GM21447 (cell line): ENCODE measurements at regions not wholly inside any gene's neighbourhood (a gene's known extent, or its start where the extent isn't known, plus 50 kb on each side); places are given as distances from the start of the nearest gene placed in this dataset.

Source experiments
- ATAC-seq: cut with Tn5 transposase; IDR thresholded peaks from one replicate; pipeline ENCODE4 v1.9.1; 2021; ENCODE audit not compliant: unreplicated experiment

GRCh38 chr12:59250766-59251165, 330.5 kb upstream of the LRIG3 start:
- no peak for ATAC-seq

GRCh38 chr12:59240048-59240447, 319.7 kb upstream of the LRIG3 start:
- no peak for ATAC-seq

GRCh38 chr12:59234391-59234790, 314.1 kb upstream of the LRIG3 start:
- no peak for ATAC-seq

- no peak for ATAC-seq
These were observed 310.0 kb upstream of the LRIG3 start for GRCh38 chr12:59230334-59230733.

- no peak for ATAC-seq
These were observed 298.8 kb upstream of the LRIG3 start for GRCh38 chr12:59219148-59219547.

- no peak for ATAC-seq
These were observed 276.7 kb upstream of the LRIG3 start for GRCh38 chr12:59196989-59197388.

- ATAC-seq: no peak
These were observed 274.5 kb upstream of the LRIG3 start for GRCh38 chr12:59194794-59195193.

GRCh38 chr12:59193476-59194050, 273.3 kb upstream of the LRIG3 start:
- no peak for ATAC-seq

GRCh38 chr12:59191372-59191771, 271.1 kb upstream of the LRIG3 start:
- ATAC-seq: no peak

GRCh38 chr12:59186451-59186850, 266.1 kb upstream of the LRIG3 start:
- ATAC-seq: no peak

- no peak for ATAC-seq
These were observed 265.0 kb upstream of the LRIG3 start for GRCh38 chr12:59185295-59185694.

- no peak for ATAC-seq
These were observed 262.6 kb upstream of the LRIG3 start for GRCh38 chr12:59182658-59183455.

- no peak for ATAC-seq
These were observed 261.9 kb upstream of the LRIG3 start for GRCh38 chr12:59182191-59182590.

- no peak for ATAC-seq
These were observed 261.0 kb upstream of the LRIG3 start for GRCh38 chr12:59181196-59181777.

- ATAC-seq: no peak
These were observed 258.9 kb upstream of the LRIG3 start for GRCh38 chr12:59179231-59179630.

GRCh38 chr12:59173695-59174094, 253.4 kb upstream of the LRIG3 start:
- ATAC-seq: no peak

- ATAC-seq: no peak
These were observed 248.3 kb upstream of the LRIG3 start for GRCh38 chr12:59168647-59169046.

GRCh38 chr12:59166457-59166856, 246.2 kb upstream of the LRIG3 start:
- no peak for ATAC-seq

- no peak for ATAC-seq
These were observed 244.9 kb upstream of the LRIG3 start for GRCh38 chr12:59164991-59165718.

- ATAC-seq: no peak
These were observed 243.9 kb upstream of the LRIG3 start for GRCh38 chr12:59164226-59164625.

GRCh38 chr12:59158681-59159080, 238.4 kb upstream of the LRIG3 start:
- no peak for ATAC-seq

- ATAC-seq: no peak
These were observed 237.8 kb upstream of the LRIG3 start for GRCh38 chr12:59158066-59158465.
